ENCODE measurements at regions not wholly inside any gene's neighbourhood (a gene's known extent, or its start where the extent isn't known, plus 50 kb on each side); places are given as distances from the start of the nearest gene placed in this dataset.
"Not testable (repeated sequence)": the region's sequence is repeated elsewhere in the genome, so short reads cannot be mapped to it uniquely, and the experiment has no call there.

DNA sequence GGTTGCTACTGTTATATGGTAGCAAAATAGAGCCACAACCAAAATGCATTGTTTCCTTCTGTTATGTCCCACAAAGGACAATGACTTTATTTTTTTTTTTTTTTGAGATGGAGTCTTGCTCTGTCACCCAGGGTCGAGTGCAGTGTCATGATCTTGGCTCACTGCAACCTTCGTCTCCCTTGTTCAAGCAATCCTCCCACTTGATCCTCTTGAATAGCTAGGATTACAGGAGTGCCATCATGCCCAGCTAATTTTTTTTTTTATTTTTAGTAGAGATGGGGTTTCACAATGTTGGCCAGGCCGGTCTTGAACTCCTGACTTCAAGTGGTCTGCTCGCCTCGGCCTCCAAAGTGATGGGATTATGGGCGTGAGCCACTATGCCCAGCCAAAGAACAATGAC, 527.7 kb upstream of the SGCD start:
- FAIRE-seq (no peak), DNase-seq (ENCODE audit: low spot score in 2 of 2) (no peak)

DNA sequence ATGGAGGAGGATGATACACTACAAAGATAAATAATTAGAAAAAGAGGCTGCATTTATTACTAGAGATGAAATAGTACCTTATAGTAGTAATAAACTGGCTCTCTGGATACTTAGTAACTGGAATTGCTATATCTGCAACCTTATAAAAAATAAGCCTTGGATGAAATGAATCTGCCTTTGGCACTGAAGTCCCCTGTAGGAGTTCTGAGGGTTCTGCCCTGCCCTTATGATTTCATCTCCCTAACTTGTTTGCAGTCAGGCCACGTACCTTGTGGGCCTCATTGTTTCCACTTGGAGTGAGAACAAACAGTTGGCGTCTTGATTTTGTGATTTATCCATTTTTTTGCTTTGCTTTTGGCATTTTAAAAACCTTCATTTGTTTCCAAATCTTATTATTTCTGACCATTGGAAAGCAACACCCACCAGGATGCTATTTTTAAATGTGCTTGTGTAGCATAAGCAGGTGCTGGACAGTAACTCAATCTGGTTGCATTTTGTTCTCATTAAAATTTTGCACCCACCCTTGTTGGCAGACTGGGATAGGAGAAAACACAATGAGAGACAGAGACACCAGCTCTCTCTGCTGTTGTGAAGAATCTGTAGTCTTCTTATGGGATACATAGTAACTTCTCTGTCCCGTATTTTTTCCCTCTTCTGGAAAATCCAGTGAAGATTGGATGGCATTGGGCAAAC, 518.9 kb upstream of the SGCD start:
- FAIRE-seq (no peak), DNase-seq (ENCODE audit: low spot score in 2 of 2) (no peak)

DNA sequence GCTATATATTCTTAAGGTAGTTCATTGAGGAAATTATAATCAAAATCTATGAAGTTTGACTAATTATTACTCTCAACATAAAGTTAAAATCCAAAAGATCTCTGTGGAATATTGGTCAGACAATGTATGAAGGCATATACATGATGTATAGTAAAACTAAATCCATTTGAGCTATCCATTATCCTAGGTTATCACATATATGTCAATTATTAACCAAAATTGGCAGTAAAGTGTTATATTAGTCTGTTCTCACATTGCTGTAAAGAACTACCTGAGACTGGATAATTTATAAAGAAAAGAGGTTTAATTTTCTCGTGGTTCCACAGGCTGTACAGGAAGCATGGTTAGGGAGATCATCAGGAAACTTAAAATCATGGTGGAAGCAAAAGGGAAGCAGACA, 511.7 kb upstream of the SGCD start:
- no peak for FAIRE-seq

DNA sequence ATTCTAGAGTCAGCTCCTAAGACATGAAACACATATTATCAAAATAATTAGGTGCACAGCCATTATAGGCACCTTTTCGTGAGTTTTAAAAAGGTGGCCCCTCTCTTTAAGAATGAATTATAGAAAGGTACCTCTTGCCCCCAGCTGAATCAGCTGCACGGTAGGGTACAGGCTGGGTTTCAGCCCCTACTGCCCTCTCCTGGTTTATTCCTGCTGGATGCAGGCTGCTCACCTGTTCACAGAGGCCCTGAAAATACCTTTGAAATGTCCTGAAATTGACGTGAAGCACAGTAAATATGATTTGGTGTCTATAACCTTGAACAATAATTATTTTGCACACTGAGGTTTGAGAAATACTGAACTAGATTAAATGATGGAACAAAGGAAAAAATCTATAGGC, 504.8 kb upstream of the SGCD start:
- DNase-seq (ENCODE audit: low spot score in 2 of 2) (no peak), FAIRE-seq (no peak)

More for the DNA sequence above, 511.7 kb upstream of the SGCD start:
- no peak for DNase-seq (ENCODE audit: low spot score in 2 of 2)

DNA sequence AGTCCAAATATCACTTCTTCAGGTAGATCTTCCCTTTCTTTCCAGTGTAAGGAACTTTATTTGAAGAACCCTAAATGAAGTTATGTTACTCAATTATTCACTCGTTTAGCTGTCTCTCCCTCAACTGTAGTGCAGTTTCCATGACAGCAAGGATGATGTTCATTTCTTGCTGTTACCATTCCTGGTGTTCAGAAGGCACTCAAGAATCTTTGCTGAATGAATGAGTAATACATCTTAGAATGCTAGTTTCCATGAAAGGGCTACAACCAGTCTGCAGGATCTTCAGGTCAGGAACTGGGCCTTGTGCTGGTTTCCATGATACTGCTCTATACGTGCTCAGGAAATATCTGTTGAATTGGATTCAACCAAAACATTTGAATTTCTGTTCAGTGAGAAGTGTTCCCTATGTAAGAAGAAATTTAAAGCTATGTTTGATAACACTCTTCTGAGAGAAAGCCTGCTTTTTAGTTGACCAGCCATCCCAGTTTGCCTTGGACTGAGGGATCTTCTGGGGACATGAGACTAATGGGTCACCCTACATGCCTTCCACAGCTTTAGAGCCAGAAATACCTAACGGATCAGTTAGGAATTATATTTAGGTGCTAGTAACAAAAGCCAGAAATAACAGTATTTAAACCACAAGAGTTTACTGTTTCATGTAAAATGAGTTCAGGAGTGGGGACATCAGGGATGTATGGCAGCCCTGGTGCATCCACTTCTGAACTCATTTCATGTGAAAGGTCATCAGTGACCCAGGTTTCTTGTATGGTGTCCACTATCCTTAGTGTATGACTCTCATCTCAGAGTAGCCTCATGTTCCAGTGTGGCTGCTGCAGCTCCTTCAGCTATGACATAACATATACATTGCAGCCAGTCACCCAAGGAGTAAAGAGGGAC, 500.1 kb upstream of the SGCD start:
- DNase-seq (ENCODE audit: low spot score in 2 of 2) (no peak), FAIRE-seq (no peak)

DNA sequence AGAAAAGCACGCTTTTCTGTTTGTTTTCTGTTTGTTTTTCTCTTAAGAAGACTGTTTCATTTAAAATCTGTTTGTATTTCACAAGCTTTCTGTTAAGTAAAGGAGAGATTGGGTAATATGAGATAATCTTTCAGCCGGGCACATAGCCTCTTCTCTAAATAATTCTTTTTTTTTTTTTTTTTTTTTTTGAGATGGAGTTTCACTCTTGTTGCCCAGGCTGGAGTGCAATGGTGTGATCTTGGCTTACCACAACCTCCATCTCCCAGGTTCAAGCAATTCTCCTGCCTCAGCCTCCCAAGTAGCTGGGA, 499.5 kb upstream of the SGCD start:
- not testable (repeated sequence) for DNase-seq (ENCODE audit: low spot score in 2 of 2); FAIRE-seq

DNA sequence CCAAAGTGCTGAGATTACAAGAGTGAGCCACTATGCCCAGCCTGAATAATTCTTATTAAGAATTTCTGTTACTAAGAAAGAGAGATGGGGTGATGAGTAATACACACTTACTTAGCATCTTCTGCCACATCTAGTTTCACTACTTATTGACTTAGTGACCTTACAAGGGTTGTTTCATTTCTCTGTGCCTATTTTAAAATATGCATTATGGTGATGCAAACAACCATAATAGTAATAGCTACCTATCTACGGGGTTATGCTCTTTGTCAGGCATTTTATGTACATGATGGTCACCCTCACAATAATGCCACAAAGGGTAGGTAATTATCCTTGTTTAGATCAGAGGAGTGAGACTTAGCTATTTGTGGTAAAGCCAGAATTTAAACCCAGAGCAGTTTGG, 499.0 kb upstream of the SGCD start:
- DNase-seq (ENCODE audit: low spot score in 2 of 2), result no peak
- FAIRE-seq, result no peak

DNA sequence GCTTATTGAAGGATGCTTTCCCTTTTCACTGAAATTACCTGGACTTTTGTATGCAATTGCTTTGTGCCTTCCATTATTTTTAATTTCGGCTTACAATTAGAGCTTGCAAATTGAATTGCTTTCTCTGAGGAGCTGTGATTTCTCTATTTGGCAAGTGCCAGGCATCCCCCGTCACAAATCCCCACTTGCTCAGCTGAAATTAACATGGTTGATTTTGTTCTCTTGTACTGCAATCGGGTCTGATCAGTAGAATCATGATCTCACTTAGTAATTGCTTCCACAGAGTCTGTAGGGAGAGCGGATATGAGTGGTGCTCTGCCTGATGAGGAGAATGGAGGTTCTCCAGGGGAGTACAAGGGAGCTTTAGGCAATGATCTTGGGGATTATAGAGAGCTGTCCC, 495.5 kb upstream of the SGCD start:
- FAIRE-seq, result no peak
- no peak for DNase-seq (ENCODE audit: low spot score in 2 of 2)

DNA sequence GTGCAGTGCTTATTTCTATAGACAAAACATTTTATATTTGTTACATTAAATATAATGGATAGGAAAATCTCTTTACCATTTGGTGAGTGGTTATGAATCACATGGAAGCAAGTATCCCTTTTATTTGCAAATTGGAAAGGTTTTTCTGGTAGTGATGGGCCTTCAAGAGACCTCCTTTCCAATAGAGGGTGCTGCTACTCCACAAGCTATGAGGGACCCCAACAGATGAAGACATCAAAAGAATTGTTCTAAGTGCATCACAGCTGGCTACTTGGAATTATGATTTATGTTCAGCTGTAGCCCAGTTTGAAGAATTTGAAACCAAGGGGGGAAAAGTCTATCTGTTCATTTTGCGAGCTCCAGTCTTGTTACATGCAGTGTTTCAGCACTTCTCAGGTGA, 493.7 kb upstream of the SGCD start:
- FAIRE-seq (no peak), DNase-seq (ENCODE audit: low spot score in 2 of 2) (no peak)

DNA sequence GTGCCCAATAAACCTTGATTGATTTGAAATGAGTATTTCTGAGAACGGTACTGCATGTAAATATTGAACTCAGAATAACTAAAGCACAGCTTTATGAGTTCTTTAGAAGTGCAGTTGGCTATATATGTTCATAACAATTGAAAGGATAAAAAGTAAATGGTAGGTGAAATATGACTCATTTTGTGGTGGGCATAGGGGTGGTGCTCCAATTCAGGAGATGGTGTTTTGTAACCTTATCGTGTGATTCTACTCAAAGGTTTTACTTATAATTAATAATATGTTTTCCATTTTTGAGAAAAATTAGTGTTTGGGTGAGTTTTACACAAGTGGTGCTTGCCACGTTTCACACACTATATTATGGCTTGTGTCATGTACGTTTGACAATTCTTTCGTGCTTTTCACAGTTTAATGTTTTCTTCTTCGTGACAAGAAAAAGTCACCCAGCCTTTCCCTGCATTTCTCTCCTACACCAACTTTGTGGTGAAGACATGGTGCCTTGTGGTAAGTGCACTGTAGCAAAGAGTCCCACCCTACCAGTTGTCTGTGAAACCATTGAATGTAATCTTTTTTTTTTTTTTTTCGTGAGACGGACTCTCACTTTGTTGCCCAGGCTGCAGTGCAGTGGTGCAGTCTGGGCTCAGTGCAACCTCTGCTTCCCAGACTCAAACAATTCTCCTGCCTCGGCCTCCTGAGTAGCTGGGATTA, 492.5 kb upstream of the SGCD start:
- FAIRE-seq, result no peak
- DNase-seq (ENCODE audit: low spot score in 2 of 2), result no peak

DNA sequence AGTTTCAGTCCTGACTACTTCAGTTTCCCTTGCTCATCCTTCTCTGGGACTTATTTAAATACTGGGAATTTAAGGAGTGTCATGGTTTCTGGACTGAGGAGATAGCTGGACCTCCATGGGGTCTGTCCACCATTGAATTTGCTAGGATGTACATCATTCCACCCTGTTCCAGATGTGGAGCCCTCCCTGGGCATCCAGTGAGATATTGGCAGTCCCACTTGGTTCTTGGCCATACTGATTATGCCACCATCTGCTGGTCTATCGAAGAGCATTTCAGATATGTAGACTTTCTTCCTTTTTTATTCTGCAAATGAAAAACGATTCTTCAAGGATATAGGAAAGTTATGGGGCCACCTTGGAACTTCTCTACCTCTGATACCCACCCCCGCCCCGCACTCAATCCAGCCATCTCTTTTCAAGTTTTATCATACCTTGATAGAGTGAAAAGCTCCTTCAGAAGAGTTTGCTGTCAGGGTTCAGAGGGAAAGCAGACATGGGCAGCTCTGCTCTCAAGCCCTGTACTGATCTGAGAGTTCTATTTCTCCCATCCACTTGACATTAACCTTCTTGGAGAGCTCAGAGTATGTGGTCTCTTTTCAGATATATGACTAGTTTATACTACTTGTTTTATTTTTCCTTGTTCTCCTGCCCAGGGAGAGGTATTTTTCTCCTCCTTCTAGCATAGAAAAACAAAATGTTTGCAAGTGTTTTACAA, 490.7 kb upstream of the SGCD start:
- no peak for DNase-seq (ENCODE audit: low spot score in 2 of 2)

DNA sequence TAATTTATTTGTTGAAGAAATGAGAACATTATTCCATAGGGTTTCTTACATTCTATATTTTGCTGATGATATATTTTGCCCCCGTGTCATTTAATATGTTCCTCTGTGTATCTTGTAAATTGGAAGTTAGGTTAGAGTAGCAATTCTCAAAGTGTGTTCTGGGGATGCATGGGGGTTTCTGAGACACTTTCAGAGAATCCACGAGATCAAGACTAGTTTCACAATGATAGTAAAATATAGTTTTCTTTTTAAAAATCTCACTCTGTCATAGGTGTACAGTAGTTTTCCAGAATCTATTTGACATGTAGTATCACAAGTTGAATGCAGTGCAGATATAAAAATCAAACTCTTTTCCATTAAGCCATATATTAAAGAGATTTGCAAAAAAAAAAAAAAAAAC, 488.6 kb upstream of the SGCD start:
- DNase-seq (ENCODE audit: low spot score in 2 of 2), result no peak
- FAIRE-seq, result no peak

More for the DNA sequence above, 490.7 kb upstream of the SGCD start:
- FAIRE-seq, result no peak

DNA sequence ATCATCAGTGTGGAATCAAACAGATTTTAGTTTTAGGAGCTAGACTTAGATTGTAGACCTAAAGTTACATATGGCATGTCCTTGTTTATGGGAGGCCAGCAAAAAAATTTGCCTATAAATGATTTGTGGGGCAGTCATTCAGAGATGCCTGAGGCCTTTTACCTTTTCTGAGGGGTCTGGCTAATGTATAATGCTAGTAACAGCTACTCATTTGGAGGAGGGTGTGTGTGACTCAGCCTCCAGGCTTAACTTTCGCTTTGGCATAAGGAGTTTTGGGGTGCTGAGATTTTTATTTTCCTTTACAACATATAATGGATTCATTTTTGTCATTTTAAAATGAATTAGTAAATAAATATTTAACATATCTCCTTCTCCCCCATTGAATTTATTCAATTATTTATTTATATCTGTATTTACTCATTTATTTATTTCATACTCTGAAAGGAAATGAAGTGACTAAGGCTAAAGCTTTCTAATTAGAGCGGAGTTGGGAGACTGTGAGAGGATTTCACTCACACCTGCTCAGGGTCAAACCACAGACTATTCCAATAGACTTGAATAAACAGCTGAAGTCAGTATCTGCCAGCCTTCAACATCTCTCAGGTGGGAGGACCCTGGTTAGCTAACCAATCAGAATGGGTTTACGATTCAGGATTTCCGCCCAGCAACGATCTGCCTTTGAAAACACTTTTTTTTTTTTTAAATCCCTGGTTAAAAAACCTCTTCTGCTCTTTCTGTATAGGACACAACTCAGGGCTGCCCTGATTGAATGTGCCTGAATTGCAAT, 487.5 kb upstream of the SGCD start:
- DNase-seq (ENCODE audit: low spot score in 2 of 2), result no peak
- no peak for FAIRE-seq

DNA sequence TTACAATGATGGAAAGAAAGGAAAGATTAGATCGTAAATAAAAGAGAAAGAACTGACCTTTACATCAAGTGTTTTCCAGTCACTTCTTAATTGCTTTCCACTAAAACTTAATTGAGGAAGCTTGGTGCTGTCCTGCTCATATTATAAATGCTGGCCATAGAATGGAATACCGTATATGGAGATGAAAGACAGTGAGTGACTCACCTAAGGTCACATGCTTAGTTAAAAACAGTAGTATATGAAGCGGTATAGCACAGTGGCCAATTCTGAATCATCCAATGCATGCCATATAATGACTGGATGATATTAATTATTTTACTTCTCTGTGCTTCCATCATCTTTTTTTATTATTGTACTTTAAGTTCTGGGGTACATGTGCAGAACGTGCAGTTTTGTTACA, 482.4 kb upstream of the SGCD start:
- FAIRE-seq, result no peak
- DNase-seq (ENCODE audit: low spot score in 2 of 2), result no peak

DNA sequence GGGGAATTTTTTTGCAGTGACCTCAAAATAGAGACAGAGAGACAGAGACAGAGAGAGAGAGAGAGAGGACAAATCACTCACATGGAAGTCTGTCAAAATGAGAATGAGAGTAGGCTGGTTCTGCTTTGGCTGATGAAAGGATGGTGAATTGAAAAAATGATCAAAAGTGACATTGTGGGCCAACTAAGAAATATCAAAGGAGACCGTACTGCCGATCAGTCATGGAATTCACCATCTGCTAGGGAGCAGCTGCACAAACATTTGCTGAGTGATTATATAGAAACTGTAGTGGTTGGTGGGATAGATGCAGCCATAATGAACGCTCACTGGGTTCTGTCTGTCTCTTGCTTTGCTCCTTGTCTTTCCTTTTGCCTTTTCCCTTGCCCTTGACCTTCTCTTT, 476.6 kb upstream of the SGCD start:
- FAIRE-seq, result no peak
- DNase-seq (ENCODE audit: low spot score in 2 of 2), result no peak

DNA sequence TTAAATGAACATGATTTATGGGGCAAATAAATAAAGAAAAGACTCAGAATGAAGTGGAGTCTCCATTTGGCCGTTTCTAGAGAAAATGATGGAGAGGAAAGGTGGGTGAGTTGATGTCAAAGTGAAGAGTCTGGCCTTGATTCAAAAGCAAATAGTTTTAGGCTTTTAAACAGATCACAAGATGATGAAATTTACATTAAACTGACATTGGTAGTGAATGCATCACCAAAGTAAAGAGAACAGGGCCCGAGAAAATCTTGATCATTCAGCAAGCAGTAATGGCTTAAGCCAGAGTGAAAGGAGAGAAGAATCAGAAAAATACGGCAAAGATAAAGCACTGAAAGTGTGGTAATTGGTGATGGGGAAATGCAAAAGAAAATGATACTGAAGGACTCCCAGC, 460.0 kb upstream of the SGCD start:
- no peak for DNase-seq (ENCODE audit: low spot score in 2 of 2)
- FAIRE-seq, result no peak

DNA sequence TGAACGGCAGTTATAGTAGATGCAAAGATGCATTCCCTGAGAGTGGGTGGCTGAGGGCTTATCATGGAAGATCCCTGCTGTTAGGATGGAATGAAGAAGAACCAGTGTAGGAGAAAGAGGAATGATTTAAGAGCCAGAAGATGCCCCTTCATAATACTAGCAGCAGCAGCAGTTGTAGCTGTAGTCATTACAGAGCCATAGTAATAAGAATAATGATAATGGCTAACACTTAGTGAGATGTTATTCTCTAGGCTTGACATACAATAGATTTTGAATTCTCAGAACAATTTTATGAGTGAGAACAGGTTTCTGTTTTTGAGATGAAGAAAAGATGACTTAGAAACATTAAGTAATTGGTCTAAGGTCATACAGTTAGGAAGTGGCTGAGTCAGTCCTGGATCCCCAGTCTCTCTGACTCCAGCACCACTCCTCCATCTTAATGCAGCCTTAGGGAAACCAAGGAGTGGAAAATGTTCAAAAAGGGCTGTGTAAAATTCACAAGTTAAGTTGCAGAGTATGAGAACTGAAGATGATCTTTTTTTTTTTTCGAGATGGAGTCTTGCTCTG, 459.4 kb upstream of the SGCD start:
- DNase-seq (ENCODE audit: low spot score in 2 of 2), result no peak
- FAIRE-seq, result no peak

DNA sequence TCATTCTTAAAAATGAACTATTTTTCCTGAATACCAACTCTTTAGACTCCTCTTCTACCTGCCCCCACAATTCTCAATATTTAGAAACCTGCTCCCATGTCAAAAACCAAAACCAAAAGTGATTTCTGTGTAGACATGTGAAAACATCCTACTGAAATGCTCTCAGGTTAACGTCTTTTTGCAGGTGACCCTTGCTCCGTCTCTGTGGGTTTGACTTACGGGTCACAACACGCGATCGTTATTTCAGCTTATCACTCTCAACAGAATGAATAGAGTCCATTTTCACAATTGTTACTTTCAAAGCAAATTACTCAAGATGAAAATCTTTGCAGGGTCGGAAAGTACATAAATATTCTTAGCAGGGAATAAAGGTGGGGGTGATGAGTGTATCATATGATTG, 456.3 kb upstream of the SGCD start:
- FAIRE-seq, result no peak
- no peak for DNase-seq (ENCODE audit: low spot score in 2 of 2)

DNA sequence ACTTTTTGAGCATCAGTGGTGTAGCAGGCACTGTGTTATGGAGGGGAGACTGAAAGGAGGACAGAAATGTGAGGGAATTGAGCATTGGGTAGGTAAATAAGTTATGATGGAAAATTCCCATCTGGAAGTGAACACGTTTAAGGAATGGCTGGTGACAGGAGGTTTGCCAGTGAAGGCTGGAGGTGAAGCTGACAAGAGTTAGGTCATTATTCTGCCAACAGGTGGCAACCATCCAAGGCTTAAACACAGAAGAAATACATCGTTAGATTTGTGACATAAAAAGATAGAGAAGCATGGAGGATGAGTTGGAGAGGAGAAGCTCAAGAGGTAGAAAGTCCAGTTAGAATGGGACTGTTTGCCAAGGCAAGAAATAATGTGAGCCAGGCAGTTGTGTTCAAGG, 455.3 kb upstream of the SGCD start:
- FAIRE-seq, result no peak
- DNase-seq (ENCODE audit: low spot score in 2 of 2), result no peak
